ENCODE measurements at regions not wholly inside any gene's neighbourhood (a gene's known extent, or its start where the extent isn't known, plus 50 kb on each side); places are given as distances from the start of the nearest gene placed in this dataset.

GRCh38 chr5:33184367-33184766 is 256.4 kb upstream of the TARS1 start:
- Histone ChIP-seq H3K4me1 (ENCODE audit: control insufficient read depth in 2 of 2, insufficient read depth in 2 of 2, low read length in 2 of 2) (no peaks in the 10 kb centered on the region), H3K27me3 (ENCODE audit: control insufficient read depth in 2 of 2, insufficient read depth in 2 of 2, low read length in 2 of 2) (no peaks in the 10 kb centered on the region), H3K36me3 (ENCODE audit: control insufficient read depth in 2 of 2, insufficient read depth in 2 of 2, low read length in 2 of 2) (no peaks in the 10 kb centered on the region), H3K27ac (ENCODE audit: low read depth in 2 of 2, low read length in 2 of 2) (no peak overlapping the region), H3K4me3 (ENCODE audit: low read length in 2 of 2) (no peak overlapping the region), H3K9me3 (ENCODE audit: control insufficient read depth in 2 of 2, low read length in 2 of 2) (no peaks in the 10 kb centered on the region), H3K9ac (ENCODE audit: low read depth in 1 of 2, low read length in 2 of 2) (no peak overlapping the region)

GRCh38 chr5:33188089-33188488 is 252.7 kb upstream of the TARS1 start:
- Histone ChIP-seq H3K4me3 (ENCODE audit: low read length in 2 of 2) (no peak overlapping the region), H3K9me3 (ENCODE audit: control insufficient read depth in 2 of 2, low read length in 2 of 2) (peaks cover 0 to 2% of the 10 kb centered on the region in 2 donors), H3K27me3 (ENCODE audit: control insufficient read depth in 2 of 2, insufficient read depth in 2 of 2, low read length in 2 of 2) (no peaks in the 10 kb centered on the region), H3K36me3 (ENCODE audit: control insufficient read depth in 2 of 2, insufficient read depth in 2 of 2, low read length in 2 of 2) (no peaks in the 10 kb centered on the region), H3K9ac (ENCODE audit: low read depth in 1 of 2, low read length in 2 of 2) (no peak overlapping the region), H3K27ac (ENCODE audit: low read depth in 2 of 2, low read length in 2 of 2) (no peak overlapping the region), H3K4me1 (ENCODE audit: control insufficient read depth in 2 of 2, insufficient read depth in 2 of 2, low read length in 2 of 2) (no peaks in the 10 kb centered on the region)

- no peaks in the 10 kb centered on the region for H3K4me1 ChIP-seq (ENCODE audit: control insufficient read depth in 2 of 2, insufficient read depth in 2 of 2, low read length in 2 of 2)
- no peak overlapping the region for H3K4me3 ChIP-seq (ENCODE audit: low read length in 2 of 2)
- H3K27me3 ChIP-seq (ENCODE audit: control insufficient read depth in 2 of 2, insufficient read depth in 2 of 2, low read length in 2 of 2): no peaks in the 10 kb centered on the region
- H3K9ac ChIP-seq (ENCODE audit: low read depth in 1 of 2, low read length in 2 of 2): no peak overlapping the region
- no peak overlapping the region for H3K27ac ChIP-seq (ENCODE audit: low read depth in 2 of 2, low read length in 2 of 2)
- H3K36me3 ChIP-seq (ENCODE audit: control insufficient read depth in 2 of 2, insufficient read depth in 2 of 2, low read length in 2 of 2): no peaks in the 10 kb centered on the region
- peaks cover 2 to 3% of the 10 kb centered on the region in 2 donors for H3K9me3 ChIP-seq (ENCODE audit: control insufficient read depth in 2 of 2, low read length in 2 of 2)
Measured at GRCh38 chr5:33194914-33195313, 245.9 kb upstream of the TARS1 start.

- Histone ChIP-seq H3K36me3 (ENCODE audit: control insufficient read depth in 2 of 2, insufficient read depth in 2 of 2, low read length in 2 of 2) (no peaks in the 10 kb centered on the region), H3K9ac (ENCODE audit: low read depth in 1 of 2, low read length in 2 of 2) (no peak overlapping the region), H3K27me3 (ENCODE audit: control insufficient read depth in 2 of 2, insufficient read depth in 2 of 2, low read length in 2 of 2) (no peaks in the 10 kb centered on the region), H3K9me3 (ENCODE audit: control insufficient read depth in 2 of 2, low read length in 2 of 2) (peaks cover 2 to 3% of the 10 kb centered on the region in 2 donors), H3K4me3 (ENCODE audit: low read length in 2 of 2) (no peak overlapping the region), H3K27ac (ENCODE audit: low read depth in 2 of 2, low read length in 2 of 2) (no peak overlapping the region), H3K4me1 (ENCODE audit: control insufficient read depth in 2 of 2, insufficient read depth in 2 of 2, low read length in 2 of 2) (no peaks in the 10 kb centered on the region)
Measured at GRCh38 chr5:33195431-33196165, 245.2 kb upstream of the TARS1 start.

- no peak overlapping the region for H3K9ac ChIP-seq (ENCODE audit: low read depth in 1 of 2, low read length in 2 of 2)
- H3K4me1 ChIP-seq (ENCODE audit: control insufficient read depth in 2 of 2, insufficient read depth in 2 of 2, low read length in 2 of 2): no peaks in the 10 kb centered on the region
- H3K36me3 ChIP-seq (ENCODE audit: control insufficient read depth in 2 of 2, insufficient read depth in 2 of 2, low read length in 2 of 2): no peaks in the 10 kb centered on the region
- no peak overlapping the region for H3K27ac ChIP-seq (ENCODE audit: low read depth in 2 of 2, low read length in 2 of 2)
- no peak overlapping the region for H3K4me3 ChIP-seq (ENCODE audit: low read length in 2 of 2)
- H3K27me3 ChIP-seq (ENCODE audit: control insufficient read depth in 2 of 2, insufficient read depth in 2 of 2, low read length in 2 of 2): no peaks in the 10 kb centered on the region
- H3K9me3 ChIP-seq (ENCODE audit: control insufficient read depth in 2 of 2, low read length in 2 of 2): no peaks in the 10 kb centered on the region
Measured at GRCh38 chr5:33198836-33199235, 241.9 kb upstream of the TARS1 start.

- peaks cover 0 to 3% of the 10 kb centered on the region in 2 donors for H3K4me1 ChIP-seq (ENCODE audit: control insufficient read depth in 2 of 2, insufficient read depth in 2 of 2, low read length in 2 of 2)
- H3K36me3 ChIP-seq (ENCODE audit: control insufficient read depth in 2 of 2, insufficient read depth in 2 of 2, low read length in 2 of 2): no peaks in the 10 kb centered on the region
- H3K9ac ChIP-seq (ENCODE audit: low read depth in 1 of 2, low read length in 2 of 2): no peak overlapping the region
- no peak overlapping the region for H3K27ac ChIP-seq (ENCODE audit: low read depth in 2 of 2, low read length in 2 of 2)
- no peaks in the 10 kb centered on the region for H3K27me3 ChIP-seq (ENCODE audit: control insufficient read depth in 2 of 2, insufficient read depth in 2 of 2, low read length in 2 of 2)
- H3K4me3 ChIP-seq (ENCODE audit: low read length in 2 of 2): no peak overlapping the region
- no peaks in the 10 kb centered on the region for H3K9me3 ChIP-seq (ENCODE audit: control insufficient read depth in 2 of 2, low read length in 2 of 2)
Measured at GRCh38 chr5:33203931-33204330, 236.8 kb upstream of the TARS1 start.

- H3K9ac ChIP-seq (ENCODE audit: low read depth in 1 of 2, low read length in 2 of 2): no peak overlapping the region
- no peaks in the 10 kb centered on the region for H3K27me3 ChIP-seq (ENCODE audit: control insufficient read depth in 2 of 2, insufficient read depth in 2 of 2, low read length in 2 of 2)
- no peaks in the 10 kb centered on the region for H3K9me3 ChIP-seq (ENCODE audit: control insufficient read depth in 2 of 2, low read length in 2 of 2)
- H3K4me3 ChIP-seq (ENCODE audit: low read length in 2 of 2): no peak overlapping the region
- no peaks in the 10 kb centered on the region for H3K36me3 ChIP-seq (ENCODE audit: control insufficient read depth in 2 of 2, insufficient read depth in 2 of 2, low read length in 2 of 2)
- H3K27ac ChIP-seq (ENCODE audit: low read depth in 2 of 2, low read length in 2 of 2): no peak overlapping the region
- H3K4me1 ChIP-seq (ENCODE audit: control insufficient read depth in 2 of 2, insufficient read depth in 2 of 2, low read length in 2 of 2): peaks cover 0 to 3% of the 10 kb centered on the region in 2 donors
Measured at GRCh38 chr5:33205079-33205478, 235.7 kb upstream of the TARS1 start.

- Histone ChIP-seq H3K9ac (ENCODE audit: low read depth in 1 of 2, low read length in 2 of 2) (no peak overlapping the region), H3K9me3 (ENCODE audit: control insufficient read depth in 2 of 2, low read length in 2 of 2) (no peaks in the 10 kb centered on the region), H3K27me3 (ENCODE audit: control insufficient read depth in 2 of 2, insufficient read depth in 2 of 2, low read length in 2 of 2) (no peaks in the 10 kb centered on the region), H3K36me3 (ENCODE audit: control insufficient read depth in 2 of 2, insufficient read depth in 2 of 2, low read length in 2 of 2) (no peaks in the 10 kb centered on the region), H3K4me1 (ENCODE audit: control insufficient read depth in 2 of 2, insufficient read depth in 2 of 2, low read length in 2 of 2) (peaks cover 0 to 3% of the 10 kb centered on the region in 2 donors), H3K4me3 (ENCODE audit: low read length in 2 of 2) (no peak overlapping the region), H3K27ac (ENCODE audit: low read depth in 2 of 2, low read length in 2 of 2) (no peak overlapping the region)
Measured at GRCh38 chr5:33205727-33206410, 234.9 kb upstream of the TARS1 start.

- no peaks in the 10 kb centered on the region for H3K36me3 ChIP-seq (ENCODE audit: control insufficient read depth in 2 of 2, insufficient read depth in 2 of 2, low read length in 2 of 2)
- H3K27me3 ChIP-seq (ENCODE audit: control insufficient read depth in 2 of 2, insufficient read depth in 2 of 2, low read length in 2 of 2): no peaks in the 10 kb centered on the region
- no peaks in the 10 kb centered on the region for H3K9me3 ChIP-seq (ENCODE audit: control insufficient read depth in 2 of 2, low read length in 2 of 2)
- H3K27ac ChIP-seq (ENCODE audit: low read depth in 2 of 2, low read length in 2 of 2): no peak overlapping the region
- H3K4me1 ChIP-seq (ENCODE audit: control insufficient read depth in 2 of 2, insufficient read depth in 2 of 2, low read length in 2 of 2): peaks cover 0 to 3% of the 10 kb centered on the region in 2 donors
- H3K4me3 ChIP-seq (ENCODE audit: low read length in 2 of 2): no peak overlapping the region
- H3K9ac ChIP-seq (ENCODE audit: low read depth in 1 of 2, low read length in 2 of 2): no peak overlapping the region
Measured at GRCh38 chr5:33206962-33207506, 233.7 kb upstream of the TARS1 start.

- peaks cover 0 to 3% of the 10 kb centered on the region in 2 donors for H3K4me1 ChIP-seq (ENCODE audit: control insufficient read depth in 2 of 2, insufficient read depth in 2 of 2, low read length in 2 of 2)
- no peaks in the 10 kb centered on the region for H3K27me3 ChIP-seq (ENCODE audit: control insufficient read depth in 2 of 2, insufficient read depth in 2 of 2, low read length in 2 of 2)
- no peak overlapping the region for H3K9ac ChIP-seq (ENCODE audit: low read depth in 1 of 2, low read length in 2 of 2)
- no peaks in the 10 kb centered on the region for H3K9me3 ChIP-seq (ENCODE audit: control insufficient read depth in 2 of 2, low read length in 2 of 2)
- H3K4me3 ChIP-seq (ENCODE audit: low read length in 2 of 2): no peak overlapping the region
- H3K27ac ChIP-seq (ENCODE audit: low read depth in 2 of 2, low read length in 2 of 2): no peak overlapping the region
- H3K36me3 ChIP-seq (ENCODE audit: control insufficient read depth in 2 of 2, insufficient read depth in 2 of 2, low read length in 2 of 2): no peaks in the 10 kb centered on the region
Measured at GRCh38 chr5:33209252-33209651, 231.5 kb upstream of the TARS1 start.

Measured in mucosa of rectum (tissue), 2 donors.